Gastroesophageal sphincter (tissue), 3 donors: ENCODE measurements at regions not wholly inside any gene's neighbourhood (a gene's known extent, or its start where the extent isn't known, plus 50 kb on each side); places are given as distances from the start of the nearest gene placed in this dataset.
"Not testable (repeated sequence)": the region's sequence is repeated elsewhere in the genome, so short reads cannot be mapped to it uniquely, and the experiment has no call there.

ENCODE experiments used
- EP300 ChIP-seq: sonication (generic); formaldehyde crosslinking; IDR thresholded peaks from one replicate; pipeline ENCODE4 v1.6.1; 2017; ENCODE audit warnings: antibody characterized with exemption, mild to moderate bottlenecking
- TF ChIP-seq, protein P1 (sequence below), 4 experiments: fragments of 200-600 bp in 2 of 4; fragments of 450-650 bp in 2 of 4; sonication (generic) in 1 of 4; IDR thresholded peaks; one replicate each; pipeline ENCODE4 v1.5.1; 2017 to 2019; ENCODE audit warnings: antibody characterized with exemption in 4 of 4, mild to moderate bottlenecking in 2 of 4, moderate library complexity in 2 of 4

- TF ChIP-seq EP300 = not testable (repeated sequence)
- TF ChIP-seq, protein P1, sequence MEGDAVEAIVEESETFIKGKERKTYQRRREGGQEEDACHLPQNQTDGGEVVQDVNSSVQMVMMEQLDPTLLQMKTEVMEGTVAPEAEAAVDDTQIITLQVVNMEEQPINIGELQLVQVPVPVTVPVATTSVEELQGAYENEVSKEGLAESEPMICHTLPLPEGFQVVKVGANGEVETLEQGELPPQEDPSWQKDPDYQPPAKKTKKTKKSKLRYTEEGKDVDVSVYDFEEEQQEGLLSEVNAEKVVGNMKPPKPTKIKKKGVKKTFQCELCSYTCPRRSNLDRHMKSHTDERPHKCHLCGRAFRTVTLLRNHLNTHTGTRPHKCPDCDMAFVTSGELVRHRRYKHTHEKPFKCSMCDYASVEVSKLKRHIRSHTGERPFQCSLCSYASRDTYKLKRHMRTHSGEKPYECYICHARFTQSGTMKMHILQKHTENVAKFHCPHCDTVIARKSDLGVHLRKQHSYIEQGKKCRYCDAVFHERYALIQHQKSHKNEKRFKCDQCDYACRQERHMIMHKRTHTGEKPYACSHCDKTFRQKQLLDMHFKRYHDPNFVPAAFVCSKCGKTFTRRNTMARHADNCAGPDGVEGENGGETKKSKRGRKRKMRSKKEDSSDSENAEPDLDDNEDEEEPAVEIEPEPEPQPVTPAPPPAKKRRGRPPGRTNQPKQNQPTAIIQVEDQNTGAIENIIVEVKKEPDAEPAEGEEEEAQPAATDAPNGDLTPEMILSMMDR (IDR thresholded peaks at IDR 0.05) = not testable (repeated sequence)
These were observed 345.3 kb downstream of the SRGAP2C start for GRCh38 chr1:121530026-121530425.
